HG03460 (cell line): ENCODE measurements at regions not wholly inside any gene's neighbourhood (a gene's known extent, or its start where the extent isn't known, plus 50 kb on each side); places are given as distances from the start of the nearest gene placed in this dataset.

Experiments used
- ATAC-seq: cut with Tn5 transposase; IDR thresholded peaks from one replicate; pipeline ENCODE4 v1.9.1; 2021; ENCODE audit not compliant: unreplicated experiment

DNA sequence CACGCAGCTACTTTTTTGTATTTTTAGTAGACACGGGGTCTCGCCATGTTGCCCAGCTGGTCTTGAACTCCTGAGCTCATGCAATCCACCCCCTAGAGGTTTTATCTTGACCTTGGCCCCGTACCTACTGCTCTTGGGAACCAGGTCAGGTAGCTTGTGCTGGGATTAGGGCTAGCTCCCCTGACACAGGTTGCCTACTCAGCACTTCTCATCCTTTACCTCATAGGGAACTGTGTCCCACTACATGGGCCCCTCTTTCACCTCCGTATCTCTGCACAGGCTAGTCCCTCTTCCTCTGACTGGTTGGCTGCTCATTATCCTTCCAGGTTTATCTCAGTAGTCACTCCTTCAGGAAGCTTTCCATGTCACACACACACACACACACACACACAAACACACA, 58.0 kb upstream of the ITPRID1 start:
- no peak for ATAC-seq

DNA sequence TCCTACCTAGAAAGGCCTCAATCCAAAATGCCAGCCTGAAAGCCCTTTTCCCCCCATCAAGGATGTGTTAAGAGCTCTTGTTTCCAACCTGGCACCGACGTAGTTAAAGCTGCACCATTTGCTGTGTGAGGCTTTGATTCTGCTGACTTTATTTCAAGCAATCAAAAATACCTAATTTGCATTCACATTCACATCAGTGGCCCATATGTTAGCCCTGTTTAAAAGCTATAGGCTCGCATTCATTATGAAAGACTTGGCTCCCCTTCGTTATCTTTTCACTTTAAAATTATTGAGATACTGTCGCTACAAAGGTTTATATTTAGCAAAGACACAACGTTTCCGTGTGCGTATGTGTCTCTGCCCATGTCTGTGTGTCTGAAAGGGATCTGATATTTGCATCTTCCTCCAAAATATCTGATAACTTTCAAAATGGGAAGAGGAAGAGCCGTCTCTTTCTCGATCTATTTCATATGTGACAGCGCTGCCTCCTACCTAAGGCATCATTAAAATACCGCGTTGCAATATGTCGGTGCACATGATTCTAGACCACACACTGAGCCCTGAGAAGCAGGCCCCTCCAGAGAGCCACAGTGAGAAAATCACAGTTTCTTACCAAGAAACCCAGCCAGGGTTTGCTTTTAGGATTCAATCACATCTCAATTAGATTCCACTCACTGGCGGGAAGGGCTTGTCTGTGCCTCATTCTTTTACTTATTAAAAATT, 57.1 kb upstream of the ITPRID1 start:
- no peak for ATAC-seq

DNA sequence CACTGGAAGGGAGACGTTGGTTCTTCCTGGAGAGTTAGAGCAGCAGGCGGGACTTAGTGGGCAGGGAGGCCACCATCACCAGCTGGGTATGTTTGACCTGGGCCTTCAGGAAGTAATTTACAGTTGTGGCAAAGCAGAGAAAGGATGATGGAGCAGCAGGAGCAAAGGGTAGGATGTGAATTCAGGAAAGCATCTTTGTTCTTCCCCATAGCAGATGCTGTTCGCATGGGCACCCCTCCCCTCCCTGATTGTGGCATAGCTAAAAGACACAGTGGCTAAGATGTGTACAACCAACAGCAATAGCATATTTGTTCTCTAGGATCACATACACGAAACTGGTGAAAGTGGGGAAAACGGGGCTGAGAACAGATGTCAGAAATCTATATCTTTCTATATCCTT, 56.3 kb upstream of the ITPRID1 start:
- no peak for ATAC-seq

DNA sequence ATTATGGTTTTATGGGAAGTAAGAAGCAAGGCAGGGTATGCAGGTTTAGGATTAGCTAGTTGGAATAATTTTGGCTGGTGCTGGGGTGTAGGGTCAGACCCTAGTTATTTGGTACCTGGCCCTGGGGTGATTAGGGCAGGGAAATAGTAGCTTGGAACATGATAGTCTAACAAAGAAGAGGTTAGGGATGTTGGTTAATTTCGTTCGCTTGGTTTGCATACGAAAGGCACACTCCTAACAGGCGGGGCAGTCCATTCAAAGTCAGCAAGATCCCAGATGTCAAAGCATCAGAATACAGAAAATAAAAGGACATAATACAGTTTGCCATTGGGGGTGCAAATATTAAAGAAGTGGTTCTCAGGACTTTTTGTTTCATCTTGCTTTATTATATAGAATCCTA, 55.7 kb upstream of the ITPRID1 start:
- ATAC-seq: no peak

DNA sequence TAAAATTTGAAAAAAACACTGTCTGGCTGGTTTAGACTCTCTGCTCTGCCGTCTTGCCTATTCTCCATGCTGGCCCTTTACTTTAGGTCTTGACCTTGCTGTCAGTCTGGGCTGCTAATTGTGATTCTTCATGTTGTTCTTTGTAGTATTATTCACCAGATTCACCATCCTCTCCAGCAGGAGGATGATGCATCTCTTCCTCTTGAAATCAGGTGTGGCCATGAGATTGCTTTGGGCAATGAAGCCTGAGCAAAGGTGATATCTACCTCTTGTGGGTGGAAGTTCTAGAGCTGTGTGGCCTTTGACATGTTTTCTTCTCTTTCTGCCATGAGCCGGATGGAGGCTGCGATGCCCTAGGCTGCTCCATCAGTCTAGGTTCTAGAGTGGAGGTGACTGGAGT, 51.3 kb upstream of the ITPRID1 start:
- ATAC-seq: no peak
